Smooth muscle cell (in vitro differentiated cells): ENCODE measurements at regions not wholly inside any gene's neighbourhood (a gene's known extent, or its start where the extent isn't known, plus 50 kb on each side); places are given as distances from the start of the nearest gene placed in this dataset.

Experiments used
- DNase-seq: peaks from one replicate; lab custom pipeline; 2025; ENCODE audit not compliant: unreplicated experiment; lab: John Stamatoyannopoulos, UW
- H2AFZ ChIP-seq: fragments of 200-600 bp; sonication (generic); 2 replicates; pipeline ENCODE4 v1.6.0; 2016; ENCODE audit warnings: antibody characterized with exemption, low read depth, mild to moderate bottlenecking
- H3F3A ChIP-seq: fragments of 200-600 bp; sonication (generic); 2 replicates; pipeline ENCODE4 v1.6.0; 2017; ENCODE audit warnings: antibody characterized with exemption, low read depth
- H3K27ac ChIP-seq: fragments of 200-600 bp; sonication (generic); 2 replicates; pipeline ENCODE4 v1.5.1; 2016; ENCODE audit warnings: low read depth, mild to moderate bottlenecking
- H3K27me3 ChIP-seq: fragments of 200-600 bp; sonication (generic); 2 replicates; pipeline ENCODE4 v1.6.1; 2016; ENCODE audit warnings: low read depth, mild to moderate bottlenecking
- H3K36me3 ChIP-seq: fragments of 200-600 bp; sonication (generic); 2 replicates; pipeline ENCODE4 v1.5.1; 2016; ENCODE audit warnings: low read depth
- H3K4me1 ChIP-seq: fragments of 200-600 bp; sonication (generic); 2 replicates; pipeline ENCODE4 v1.5.1; 2016; ENCODE audit warnings: low read depth
- H3K4me2 ChIP-seq: fragments of 200-600 bp; sonication (generic); 2 replicates; pipeline ENCODE4 v1.6.0; 2016; ENCODE audit warnings: mild to moderate bottlenecking
- H3K4me3 ChIP-seq: fragments of 200-600 bp; sonication (generic); 2 replicates; pipeline ENCODE4 v1.5.1; 2016; ENCODE audit warnings: mild to moderate bottlenecking
- H3K79me2 ChIP-seq: fragments of 200-600 bp; sonication (generic); 2 replicates; pipeline ENCODE4 v1.6.0; 2016; ENCODE audit warnings: low read depth, mild to moderate bottlenecking
- H3K9ac ChIP-seq: fragments of 200-600 bp; sonication (generic); 2 replicates; pipeline ENCODE4 v1.6.0; 2016; ENCODE audit warnings: low read depth
- H3K9me3 ChIP-seq: fragments of 200-600 bp; sonication (generic); replicated peaks from 2 replicates; pipeline ENCODE4 v1.5.1; 2016; ENCODE audit warnings: low read depth
- H4K20me1 ChIP-seq: fragments of 200-600 bp; sonication (generic); 2 replicates; pipeline ENCODE4 v1.6.0; 2016; ENCODE audit warnings: low read depth
- CTCF ChIP-seq: fragments of 200-600 bp; sonication (generic); IDR thresholded peaks from 2 replicates; pipeline ENCODE4 v1.5.1; 2017; ENCODE audit warnings: borderline replicate concordance, mild to moderate bottlenecking, antibody characterized with exemption; ENCODE audit not compliant: insufficient read depth, poor library complexity, severe bottlenecking
- WGBS: methylation state at CpG from one replicate; pipeline ENCODE4 v1.1.7; 2016; ENCODE audit warnings: low lambda C conversion rate; 5-methylcytosine and 5-hydroxymethylcytosine counted together

- no peak for TF ChIP-seq CTCF
- Histone ChIP-seq H3K79me2 (no peaks in the 10 kb centered on the region), H4K20me1 (no peaks in the 10 kb centered on the region), H3K9ac (no peak overlapping the region), H3K4me2 (no peak overlapping the region), H3F3A (no peaks in the 10 kb centered on the region), H3K4me1 (no peaks in the 10 kb centered on the region), H3K27me3 (no peaks in the 10 kb centered on the region), H3K36me3 (no peaks in the 10 kb centered on the region), H3K27ac (no peak overlapping the region), H3K9me3 (no peaks in the 10 kb centered on the region), H2AFZ (no peak overlapping the region), H3K4me3 (no peak overlapping the region)
- 74% methylated on average over 1 of the region's 1 CpG for whole genome bisulfite sequencing
- no peak for DNase-seq
Observed at GRCh38 chr6:141641406-141641805, 491.3 kb upstream of the GJE1 start.

GRCh38 chr6:141635621-141636020 lies 497.1 kb upstream of the GJE1 start:
- H3K4me1 ChIP-seq: no peaks in the 10 kb centered on the region
- no peaks in the 10 kb centered on the region for H3K9me3 ChIP-seq
- TF ChIP-seq CTCF: no peak
- no peaks in the 10 kb centered on the region for H3K79me2 ChIP-seq
- no peaks in the 10 kb centered on the region for H4K20me1 ChIP-seq
- no peaks in the 10 kb centered on the region for H3K27me3 ChIP-seq
- H3F3A ChIP-seq: no peaks in the 10 kb centered on the region
- H3K9ac ChIP-seq: no peak overlapping the region
- no peak overlapping the region for H2AFZ ChIP-seq
- no peak overlapping the region for H3K4me2 ChIP-seq
- 96% methylated on average over 3 of the region's 3 CpGs for WGBS
- no peak for DNase-seq
- H3K27ac ChIP-seq: no peak overlapping the region
- no peak overlapping the region for H3K4me3 ChIP-seq
- no peaks in the 10 kb centered on the region for H3K36me3 ChIP-seq

GRCh38 chr6:141634269-141634668 lies 498.5 kb upstream of the GJE1 start:
- Histone ChIP-seq H3K4me1 (no peaks in the 10 kb centered on the region), H3K4me3 (no peak overlapping the region), H4K20me1 (no peaks in the 10 kb centered on the region), H2AFZ (no peak overlapping the region), H3K27me3 (no peaks in the 10 kb centered on the region), H3K4me2 (no peak overlapping the region), H3K36me3 (no peaks in the 10 kb centered on the region), H3K27ac (no peak overlapping the region), H3K79me2 (no peaks in the 10 kb centered on the region), H3K9ac (no peak overlapping the region), H3K9me3 (no peaks in the 10 kb centered on the region), H3F3A (no peaks in the 10 kb centered on the region)
- no peak for DNase-seq
- WGBS: 89% methylated on average over 2 of the region's 2 CpGs
- TF ChIP-seq CTCF: no peak

GRCh38 chr6:141624301-141624700 lies 508.4 kb upstream of the GJE1 start:
- no peak overlapping the region for H3K4me3 ChIP-seq
- H3K9me3 ChIP-seq: no peaks in the 10 kb centered on the region
- no peak overlapping the region for H3K27ac ChIP-seq
- no peaks in the 10 kb centered on the region for H4K20me1 ChIP-seq
- H3K4me2 ChIP-seq: no peak overlapping the region
- H3K4me1 ChIP-seq: no peaks in the 10 kb centered on the region
- no peaks in the 10 kb centered on the region for H3K79me2 ChIP-seq
- no peaks in the 10 kb centered on the region for H3F3A ChIP-seq
- no peaks in the 10 kb centered on the region for H3K27me3 ChIP-seq
- no peak overlapping the region for H3K9ac ChIP-seq
- no peak overlapping the region for H2AFZ ChIP-seq
- no peak for TF ChIP-seq CTCF
- H3K36me3 ChIP-seq: no peaks in the 10 kb centered on the region
- WGBS: 92% methylated on average over 3 of the region's 3 CpGs
- no peak for DNase-seq
